ENCODE measurements at regions not wholly inside any gene's neighbourhood (a gene's known extent, or its start where the extent isn't known, plus 50 kb on each side); places are given as distances from the start of the nearest gene placed in this dataset.

GRCh38 chr12:115074617-115075016 lies 390.6 kb upstream of the TBX3 start:
- H3K4me3 Mint-ChIP-seq (ENCODE audit: unreplicated experiment): no peak overlapping the region
- no peak overlapping the region for H3K27ac Mint-ChIP-seq (ENCODE audit: unreplicated experiment)
- no peaks in the 10 kb centered on the region for H3K27me3 Mint-ChIP-seq (ENCODE audit: unreplicated experiment)
- no peaks in the 10 kb centered on the region for H3K9me3 Mint-ChIP-seq (ENCODE audit: unreplicated experiment)
- TF ChIP-seq CTCF (IDR thresholded peaks at IDR 0.05; ENCODE audit: unreplicated experiment): no peak
- DNase-seq (ENCODE audit: low spot score): no peak
- no peaks in the 10 kb centered on the region for H3K4me1 Mint-ChIP-seq (ENCODE audit: unreplicated experiment)
- no peaks in the 10 kb centered on the region for H3K36me3 Mint-ChIP-seq (ENCODE audit: low read depth, unreplicated experiment)

GRCh38 chr12:115072712-115073111 lies 388.7 kb upstream of the TBX3 start:
- Mint-ChIP-seq H3K4me3 (ENCODE audit: unreplicated experiment) (no peak overlapping the region), H3K4me1 (ENCODE audit: unreplicated experiment) (no peaks in the 10 kb centered on the region), H3K27ac (ENCODE audit: unreplicated experiment) (no peak overlapping the region), H3K27me3 (ENCODE audit: unreplicated experiment) (no peaks in the 10 kb centered on the region), H3K9me3 (ENCODE audit: unreplicated experiment) (no peaks in the 10 kb centered on the region), H3K36me3 (ENCODE audit: low read depth, unreplicated experiment) (no peaks in the 10 kb centered on the region)
- TF ChIP-seq CTCF (IDR thresholded peaks at IDR 0.05; ENCODE audit: unreplicated experiment): no peak
- DNase-seq (ENCODE audit: low spot score): no peak

- no peak for DNase-seq (ENCODE audit: low spot score)
- TF ChIP-seq CTCF (IDR thresholded peaks at IDR 0.05; ENCODE audit: unreplicated experiment): no peak
- no peak overlapping the region for H3K4me3 Mint-ChIP-seq (ENCODE audit: unreplicated experiment)
- no peaks in the 10 kb centered on the region for H3K36me3 Mint-ChIP-seq (ENCODE audit: low read depth, unreplicated experiment)
- no peak overlapping the region for H3K27ac Mint-ChIP-seq (ENCODE audit: unreplicated experiment)
- no peaks in the 10 kb centered on the region for H3K27me3 Mint-ChIP-seq (ENCODE audit: unreplicated experiment)
- no peaks in the 10 kb centered on the region for H3K9me3 Mint-ChIP-seq (ENCODE audit: unreplicated experiment)
- H3K4me1 Mint-ChIP-seq (ENCODE audit: unreplicated experiment): no peaks in the 10 kb centered on the region
Measured at GRCh38 chr12:115070313-115070712, 386.3 kb upstream of the TBX3 start.

GRCh38 chr12:115064296-115064695 lies 380.3 kb upstream of the TBX3 start:
- no peak for DNase-seq (ENCODE audit: low spot score)
- Mint-ChIP-seq H3K36me3 (ENCODE audit: low read depth, unreplicated experiment) (no peaks in the 10 kb centered on the region), H3K4me3 (ENCODE audit: unreplicated experiment) (no peak overlapping the region), H3K9me3 (ENCODE audit: unreplicated experiment) (no peaks in the 10 kb centered on the region), H3K4me1 (ENCODE audit: unreplicated experiment) (no peaks in the 10 kb centered on the region), H3K27ac (ENCODE audit: unreplicated experiment) (no peak overlapping the region), H3K27me3 (ENCODE audit: unreplicated experiment) (no peaks in the 10 kb centered on the region)
- TF ChIP-seq CTCF (IDR thresholded peaks at IDR 0.05; ENCODE audit: unreplicated experiment): no peak

- no peak for DNase-seq (ENCODE audit: low spot score)
- TF ChIP-seq CTCF (IDR thresholded peaks at IDR 0.05; ENCODE audit: unreplicated experiment): no peak
- Mint-ChIP-seq H3K9me3 (ENCODE audit: unreplicated experiment) (no peaks in the 10 kb centered on the region), H3K4me1 (ENCODE audit: unreplicated experiment) (no peaks in the 10 kb centered on the region), H3K4me3 (ENCODE audit: unreplicated experiment) (no peak overlapping the region), H3K27ac (ENCODE audit: unreplicated experiment) (no peak overlapping the region), H3K36me3 (ENCODE audit: low read depth, unreplicated experiment) (no peaks in the 10 kb centered on the region), H3K27me3 (ENCODE audit: unreplicated experiment) (no peaks in the 10 kb centered on the region)
Measured at GRCh38 chr12:115062741-115063140, 378.8 kb upstream of the TBX3 start.
